MM.1S (cell line): ENCODE measurements at regions not wholly inside any gene's neighbourhood (a gene's known extent, or its start where the extent isn't known, plus 50 kb on each side); places are given as distances from the start of the nearest gene placed in this dataset.
"Not testable (repeated sequence)": the region's sequence is repeated elsewhere in the genome, so short reads cannot be mapped to it uniquely, and the experiment has no call there.

Experiments used
- EZH2 ChIP-seq: fragments of 300-600 bp; sonication (generic); optimal IDR thresholded peaks from 2 replicates; pipeline ENCODE3; 2017; ENCODE audit warnings: low read depth, mild to moderate bottlenecking, antibody characterized with exemption, low read length, mixed read lengths
- EZH2phosphoT487 ChIP-seq: fragments of 300-600 bp; sonication (generic); IDR thresholded peaks from 2 replicates; pipeline ENCODE4 v1.6.1; 2018; ENCODE audit warnings: antibody characterized with exemption, low read length
- TF ChIP-seq, protein P1 (sequence below): fragments of 300-600 bp; sonication (generic); IDR thresholded peaks from 2 replicates; pipeline ENCODE4 v1.5.1; 2016; ENCODE audit warnings: antibody characterized with exemption, low read length, mixed read lengths

DNA sequence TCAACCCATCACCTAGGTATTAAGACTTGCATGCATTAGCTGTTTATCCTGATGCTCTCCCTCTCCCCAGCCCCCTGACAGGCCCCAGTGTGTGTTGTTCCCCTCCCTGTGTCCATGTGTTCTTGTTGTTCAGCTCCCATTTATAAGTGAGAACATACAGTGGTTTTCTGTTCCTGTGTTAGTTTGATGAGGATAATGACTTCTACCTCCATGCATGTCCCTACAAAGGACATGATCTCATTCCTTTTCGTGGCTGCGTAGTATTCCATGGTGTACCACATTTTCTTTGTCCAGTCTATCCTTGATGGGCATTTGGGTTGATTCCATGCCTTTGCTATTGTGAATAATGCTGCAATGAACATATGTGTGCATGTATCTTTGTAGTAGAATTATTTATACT, 578.3 kb downstream of the ZNF608 start:
- TF ChIP-seq, protein P1, sequence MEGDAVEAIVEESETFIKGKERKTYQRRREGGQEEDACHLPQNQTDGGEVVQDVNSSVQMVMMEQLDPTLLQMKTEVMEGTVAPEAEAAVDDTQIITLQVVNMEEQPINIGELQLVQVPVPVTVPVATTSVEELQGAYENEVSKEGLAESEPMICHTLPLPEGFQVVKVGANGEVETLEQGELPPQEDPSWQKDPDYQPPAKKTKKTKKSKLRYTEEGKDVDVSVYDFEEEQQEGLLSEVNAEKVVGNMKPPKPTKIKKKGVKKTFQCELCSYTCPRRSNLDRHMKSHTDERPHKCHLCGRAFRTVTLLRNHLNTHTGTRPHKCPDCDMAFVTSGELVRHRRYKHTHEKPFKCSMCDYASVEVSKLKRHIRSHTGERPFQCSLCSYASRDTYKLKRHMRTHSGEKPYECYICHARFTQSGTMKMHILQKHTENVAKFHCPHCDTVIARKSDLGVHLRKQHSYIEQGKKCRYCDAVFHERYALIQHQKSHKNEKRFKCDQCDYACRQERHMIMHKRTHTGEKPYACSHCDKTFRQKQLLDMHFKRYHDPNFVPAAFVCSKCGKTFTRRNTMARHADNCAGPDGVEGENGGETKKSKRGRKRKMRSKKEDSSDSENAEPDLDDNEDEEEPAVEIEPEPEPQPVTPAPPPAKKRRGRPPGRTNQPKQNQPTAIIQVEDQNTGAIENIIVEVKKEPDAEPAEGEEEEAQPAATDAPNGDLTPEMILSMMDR = not testable (repeated sequence)
- not testable (repeated sequence) for TF ChIP-seq EZH2, EZH2phosphoT487
